ENCODE measurements at regions not wholly inside any gene's neighbourhood (a gene's known extent, or its start where the extent isn't known, plus 50 kb on each side); places are given as distances from the start of the nearest gene placed in this dataset.

DNA sequence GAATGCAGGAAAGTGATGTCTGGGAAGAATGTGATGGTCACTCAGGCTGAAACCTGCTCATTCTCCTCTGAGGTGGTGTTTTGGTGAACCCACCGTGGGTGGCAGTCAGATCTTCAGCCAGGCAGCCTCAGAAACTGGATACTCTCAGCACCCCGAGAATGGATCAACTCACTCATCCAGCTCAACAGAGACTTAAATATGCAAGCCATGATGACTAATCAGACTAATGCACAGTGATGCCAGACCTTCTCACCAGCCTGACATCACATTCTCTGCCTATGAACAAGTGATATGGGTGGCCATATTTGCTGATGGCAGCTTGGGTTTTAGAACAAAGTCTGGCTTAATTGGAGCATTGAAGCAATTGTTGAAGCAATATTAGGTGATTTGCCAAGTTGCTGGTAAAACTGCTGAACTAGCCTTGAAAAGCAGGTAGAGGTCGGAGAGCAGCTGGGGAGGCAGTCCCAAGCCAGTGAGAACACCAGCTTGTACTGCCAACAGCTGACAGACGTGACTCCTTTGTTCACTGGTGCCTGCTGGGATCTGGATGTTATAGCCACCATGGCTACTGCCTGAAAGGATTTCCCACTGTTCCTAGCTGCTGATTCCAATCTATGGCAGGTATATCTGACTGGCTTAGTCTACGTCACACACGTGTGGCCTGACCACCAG, 608.1 kb downstream of the MID1IP1 start:
- H2BK20ac ChIP-seq (ENCODE audit: low read depth, low read length), result no peak overlapping the region
- peak; percentile 2 for DNase-seq
- H2BK15ac ChIP-seq (ENCODE audit: low read depth, low read length), result no peak overlapping the region
- no peak overlapping the region for H4K8ac ChIP-seq (ENCODE audit: low read depth in 2 of 2, low read length in 2 of 2)
- no peak overlapping the region for H2BK120ac ChIP-seq (ENCODE audit: low read depth, low read length)
- ChIA-PET CTCF (no interaction called here), POLR2A (ENCODE audit: unreplicated experiment) (no interaction called here)
- no peak overlapping the region for H3K27ac ChIP-seq (ENCODE audit: insufficient read depth, low read length)
- H4K5ac ChIP-seq (ENCODE audit: low read depth, low read length), result no peak overlapping the region
- H2AK5ac ChIP-seq (ENCODE audit: low read depth, low read length), result no peak overlapping the region
- no peak overlapping the region for H3K18ac ChIP-seq (ENCODE audit: low read depth, low read length)
- H2BK5ac ChIP-seq (ENCODE audit: low read depth, low read length, poor library complexity, severe bottlenecking), result no peak overlapping the region
- no peaks in the 10 kb centered on the region for H3K9me3 ChIP-seq (ENCODE audit: control insufficient read depth, insufficient read depth, low read length)
- no peak overlapping the region for H3K9ac ChIP-seq (ENCODE audit: low read depth, low read length)
- H3K9me1 ChIP-seq (ENCODE audit: insufficient read depth, low read length), result no peaks in the 10 kb centered on the region
- H4K91ac ChIP-seq (ENCODE audit: insufficient read depth, low read depth, low read length), result no peak overlapping the region
- H3K4ac ChIP-seq (ENCODE audit: low read depth, low read length), result no peak overlapping the region
- no peaks in the 10 kb centered on the region for H3K36me3 ChIP-seq (ENCODE audit: control insufficient read depth, insufficient read depth, low read length)
- no peak overlapping the region for H3K23ac ChIP-seq (ENCODE audit: low read depth, low read length)
- H3K79me1 ChIP-seq (ENCODE audit: low read depth in 1 of 2, low read length in 2 of 2), result no peaks in the 10 kb centered on the region
- no peak for TF ChIP-seq MXI1 (IDR thresholded peaks at IDR 0.05; ENCODE audit: borderline replicate concordance, low read depth, low read length)
- no peak for TF ChIP-seq CHD1 (IDR thresholded peaks at IDR 0.05; ENCODE audit: low read depth, low read length)
- no peak for TF ChIP-seq MAZ (IDR thresholded peaks at IDR 0.05; ENCODE audit: borderline replicate concordance, low read depth, low read length)
- TF ChIP-seq CEBPB (IDR thresholded peaks at IDR 0.05; ENCODE audit: low read depth, low read length), result no peak
- TF ChIP-seq RCOR1 (IDR thresholded peaks at IDR 0.05; ENCODE audit: insufficient replicate concordance, low read length), result no peak
- TF ChIP-seq, protein P1, sequence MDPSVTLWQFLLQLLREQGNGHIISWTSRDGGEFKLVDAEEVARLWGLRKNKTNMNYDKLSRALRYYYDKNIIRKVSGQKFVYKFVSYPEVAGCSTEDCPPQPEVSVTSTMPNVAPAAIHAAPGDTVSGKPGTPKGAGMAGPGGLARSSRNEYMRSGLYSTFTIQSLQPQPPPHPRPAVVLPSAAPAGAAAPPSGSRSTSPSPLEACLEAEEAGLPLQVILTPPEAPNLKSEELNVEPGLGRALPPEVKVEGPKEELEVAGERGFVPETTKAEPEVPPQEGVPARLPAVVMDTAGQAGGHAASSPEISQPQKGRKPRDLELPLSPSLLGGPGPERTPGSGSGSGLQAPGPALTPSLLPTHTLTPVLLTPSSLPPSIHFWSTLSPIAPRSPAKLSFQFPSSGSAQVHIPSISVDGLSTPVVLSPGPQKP (IDR thresholded peaks at IDR 0.05; ENCODE audit: borderline replicate concordance, low read depth, low read length), result no peak
- no peak for TF ChIP-seq MAFK (IDR thresholded peaks at IDR 0.05; ENCODE audit: low read depth, low read length)
- no peak for TF ChIP-seq NFE2L2 (IDR thresholded peaks at IDR 0.05; ENCODE audit: low read depth, low read length)
- no peak for TF ChIP-seq BHLHE40 (IDR thresholded peaks at IDR 0.05; ENCODE audit: low read depth, low read length)
- no peak for TF ChIP-seq RAD21 (IDR thresholded peaks at IDR 0.05; ENCODE audit: low read length)
- TF ChIP-seq, protein P2, sequence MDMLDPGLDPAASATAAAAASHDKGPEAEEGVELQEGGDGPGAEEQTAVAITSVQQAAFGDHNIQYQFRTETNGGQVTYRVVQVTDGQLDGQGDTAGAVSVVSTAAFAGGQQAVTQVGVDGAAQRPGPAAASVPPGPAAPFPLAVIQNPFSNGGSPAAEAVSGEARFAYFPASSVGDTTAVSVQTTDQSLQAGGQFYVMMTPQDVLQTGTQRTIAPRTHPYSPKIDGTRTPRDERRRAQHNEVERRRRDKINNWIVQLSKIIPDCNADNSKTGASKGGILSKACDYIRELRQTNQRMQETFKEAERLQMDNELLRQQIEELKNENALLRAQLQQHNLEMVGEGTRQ (IDR thresholded peaks at IDR 0.05; ENCODE audit: low read depth, low read length), result no peak
- TF ChIP-seq, protein P3, sequence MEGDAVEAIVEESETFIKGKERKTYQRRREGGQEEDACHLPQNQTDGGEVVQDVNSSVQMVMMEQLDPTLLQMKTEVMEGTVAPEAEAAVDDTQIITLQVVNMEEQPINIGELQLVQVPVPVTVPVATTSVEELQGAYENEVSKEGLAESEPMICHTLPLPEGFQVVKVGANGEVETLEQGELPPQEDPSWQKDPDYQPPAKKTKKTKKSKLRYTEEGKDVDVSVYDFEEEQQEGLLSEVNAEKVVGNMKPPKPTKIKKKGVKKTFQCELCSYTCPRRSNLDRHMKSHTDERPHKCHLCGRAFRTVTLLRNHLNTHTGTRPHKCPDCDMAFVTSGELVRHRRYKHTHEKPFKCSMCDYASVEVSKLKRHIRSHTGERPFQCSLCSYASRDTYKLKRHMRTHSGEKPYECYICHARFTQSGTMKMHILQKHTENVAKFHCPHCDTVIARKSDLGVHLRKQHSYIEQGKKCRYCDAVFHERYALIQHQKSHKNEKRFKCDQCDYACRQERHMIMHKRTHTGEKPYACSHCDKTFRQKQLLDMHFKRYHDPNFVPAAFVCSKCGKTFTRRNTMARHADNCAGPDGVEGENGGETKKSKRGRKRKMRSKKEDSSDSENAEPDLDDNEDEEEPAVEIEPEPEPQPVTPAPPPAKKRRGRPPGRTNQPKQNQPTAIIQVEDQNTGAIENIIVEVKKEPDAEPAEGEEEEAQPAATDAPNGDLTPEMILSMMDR (conservative IDR thresholded peaks at IDR 0.05; ENCODE audit: low read depth, low read length), result no peak
- TF ChIP-seq RFX5 (IDR thresholded peaks at IDR 0.05; ENCODE audit: low read depth, low read length), result no peak
- no peak for TF ChIP-seq FOS (IDR thresholded peaks at IDR 0.05; ENCODE audit: low read depth, low read length)
- no peak for TF ChIP-seq SMC3 (IDR thresholded peaks at IDR 0.05; ENCODE audit: low read depth, low read length)
- TF ChIP-seq POLR2A (IDR thresholded peaks at IDR 0.05; ENCODE audit: low read depth, low read length), result no peak
- intact Hi-C loops (cut with micrococcal nuclease), result no loop called here
- H4K20me1 ChIP-seq (ENCODE audit: insufficient read depth, low read length), result no peaks in the 10 kb centered on the region
- no peak overlapping the region for H3K14ac ChIP-seq (replicated peaks; ENCODE audit: low read depth, low read length)
- peaks cover 17% of the 10 kb centered on the region for H3K27me3 ChIP-seq (ENCODE audit: control insufficient read depth, insufficient read depth, low read length)
- dilution Hi-C loops (cut with HindIII; ENCODE audit: low sequenced_read_pairs, unreplicated experiment), result no loop called here
- H3K4me2 ChIP-seq (ENCODE audit: low read depth, low read length), result no peak overlapping the region
- WGBS, 2 experiments (ENCODE audit: extremely low coverage in 2 of 2, insufficient read length in 1 of 2), result 64% methylated on average over 2 of the region's 6 CpGs; no CpG with 5 or more reads in 1 of the 2 experiments
- H3K56ac ChIP-seq (ENCODE audit: extremely low read depth, insufficient read depth, low read length), result no peak overlapping the region
- H2AFZ ChIP-seq (replicated peaks; ENCODE audit: low read length, poor library complexity), result no peak overlapping the region
- no peaks in the 10 kb centered on the region for H3K4me1 ChIP-seq (ENCODE audit: control insufficient read depth, insufficient read depth, low read length)
- in situ Hi-C loops (cut with MboI; ENCODE audit: low sequenced_read_pairs), result no loop called here
- H3K4me3 ChIP-seq (ENCODE audit: insufficient read depth, low read depth, low read length), result no peak overlapping the region
- ATAC-seq (ENCODE audit: low read depth), result no peak
- BruUV-seq (replicated peaks), result no TSS peak
- H2AK9ac ChIP-seq (replicated peaks; ENCODE audit: low read depth, low read length, poor library complexity), result no peak overlapping the region

Measured in IMR-90 (cell line).